ENCODE measurements at regions not wholly inside any gene's neighbourhood (a gene's known extent, or its start where the extent isn't known, plus 50 kb on each side); places are given as distances from the start of the nearest gene placed in this dataset.

GRCh38 chr7:31171216-31171785 is 119.2 kb downstream of the ADCYAP1R1 start:
- BruUV-seq (replicated peaks) = no TSS peak
- peaks cover 90% of the 10 kb centered on the region for H3K27me3 Mint-ChIP-seq (ENCODE audit: unreplicated experiment)
- H3K9me3 Mint-ChIP-seq (ENCODE audit: low read depth, unreplicated experiment) = no peaks in the 10 kb centered on the region
- H3K4me1 Mint-ChIP-seq (ENCODE audit: low read depth, unreplicated experiment) = no peaks in the 10 kb centered on the region
- H3K27ac Mint-ChIP-seq (ENCODE audit: unreplicated experiment) = no peak overlapping the region
- no peak overlapping the region for H3K4me3 Mint-ChIP-seq (ENCODE audit: low read depth, unreplicated experiment)
- TF ChIP-seq CTCF (IDR thresholded peaks at IDR 0.05; ENCODE audit: unreplicated experiment) = no peak
- H3K36me3 Mint-ChIP-seq (ENCODE audit: insufficient read depth, unreplicated experiment) = no peaks in the 10 kb centered on the region
- DNase-seq = no peak
- intact Hi-C loops (cut with micrococcal nuclease; ENCODE audit: unreplicated experiment) = no loop called here
- CTCF ChIA-PET = interaction anchor here (1.0 to 1.3 kb wide), 2 partner anchors 11 to 37 kb away, joined by 3 to 7 read pairs; no protein-coding TSS in a partner anchor
